AG04450 (cell line): ENCODE measurements at regions not wholly inside any gene's neighbourhood (a gene's known extent, or its start where the extent isn't known, plus 50 kb on each side); places are given as distances from the start of the nearest gene placed in this dataset.

Source experiments
- CTCF ChIA-PET: fragments of 300-600, 350-600 bp; formaldehyde crosslinking; extraction: SDS; loops from one replicate; lab custom pipeline; 2022; ENCODE audit warnings: antibody characterized with exemption, inconsistent platforms; lab: Charles Lee
- POLR2A ChIA-PET: fragments of 350-600 bp; formaldehyde crosslinking; extraction: SDS; loops from one replicate; lab custom pipeline; 2021; ENCODE audit warnings: antibody characterized with exemption, inconsistent platforms; lab: Yijun Ruan, JAX
- DNase-seq: peaks from one replicate; pipeline ENCODE4 v3.0.0-alpha.2; 2011; ENCODE audit warnings: low read depth, low spot score
- H3K27ac ChIP-seq: one replicate; pipeline ENCODE4 v1.5.1; 2012; ENCODE audit warnings: low read depth, low read length, control low read depth
- H3K27me3 ChIP-seq: one replicate; pipeline ENCODE4 v1.6.0; 2012; ENCODE audit warnings: low read length; ENCODE audit not compliant: control insufficient read depth, insufficient read depth
- H3K4me3 ChIP-seq: 2 replicates; pipeline ENCODE4 v1.5.1; 2011; ENCODE audit warnings: mild to moderate bottlenecking, low read depth, low read length, control low read depth
- H3K9me3 ChIP-seq: 2 replicates; pipeline ENCODE4 v1.5.1; 2012; ENCODE audit warnings: low read length; ENCODE audit not compliant: control insufficient read depth, insufficient read depth
- TF ChIP-seq, protein P1 (sequence below): IDR thresholded peaks from 2 replicates; pipeline ENCODE4 v1.5.1; 2011; ENCODE audit warnings: low read depth, low read length, control low read depth, inconsistent platforms

DNA sequence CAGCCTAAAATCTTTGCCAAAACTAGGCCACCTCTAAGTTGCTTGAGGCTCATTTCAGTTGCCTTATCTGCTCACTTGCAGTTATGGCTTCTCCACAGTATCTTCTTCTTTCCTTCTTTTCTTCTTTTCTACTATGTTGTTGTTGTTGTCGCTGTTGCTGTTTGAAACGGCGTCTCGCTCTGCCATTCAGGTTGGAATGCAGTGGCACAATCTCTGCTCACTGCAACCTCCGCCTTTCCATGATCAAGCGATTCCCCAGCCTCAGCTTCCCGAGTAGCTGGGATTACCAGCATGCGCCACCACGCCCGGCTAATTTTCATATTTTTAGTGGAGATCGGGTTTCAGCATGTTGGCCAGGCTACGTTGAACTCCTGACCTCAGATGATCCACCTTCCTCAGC, 210.8 kb upstream of the NR2F2 start:
- POLR2A ChIA-PET, result no interaction called here
- CTCF ChIA-PET, result interaction anchor here (0.6 kb wide), 1 partner anchor 34 kb away, joined by 3 read pairs; no protein-coding TSS in a partner anchor

GRCh38 chr15:96121086-96121920, 209.2 kb upstream of the NR2F2 start:
- ChIA-PET CTCF (no interaction called here), POLR2A (no interaction called here)
- TF ChIP-seq, protein P1, sequence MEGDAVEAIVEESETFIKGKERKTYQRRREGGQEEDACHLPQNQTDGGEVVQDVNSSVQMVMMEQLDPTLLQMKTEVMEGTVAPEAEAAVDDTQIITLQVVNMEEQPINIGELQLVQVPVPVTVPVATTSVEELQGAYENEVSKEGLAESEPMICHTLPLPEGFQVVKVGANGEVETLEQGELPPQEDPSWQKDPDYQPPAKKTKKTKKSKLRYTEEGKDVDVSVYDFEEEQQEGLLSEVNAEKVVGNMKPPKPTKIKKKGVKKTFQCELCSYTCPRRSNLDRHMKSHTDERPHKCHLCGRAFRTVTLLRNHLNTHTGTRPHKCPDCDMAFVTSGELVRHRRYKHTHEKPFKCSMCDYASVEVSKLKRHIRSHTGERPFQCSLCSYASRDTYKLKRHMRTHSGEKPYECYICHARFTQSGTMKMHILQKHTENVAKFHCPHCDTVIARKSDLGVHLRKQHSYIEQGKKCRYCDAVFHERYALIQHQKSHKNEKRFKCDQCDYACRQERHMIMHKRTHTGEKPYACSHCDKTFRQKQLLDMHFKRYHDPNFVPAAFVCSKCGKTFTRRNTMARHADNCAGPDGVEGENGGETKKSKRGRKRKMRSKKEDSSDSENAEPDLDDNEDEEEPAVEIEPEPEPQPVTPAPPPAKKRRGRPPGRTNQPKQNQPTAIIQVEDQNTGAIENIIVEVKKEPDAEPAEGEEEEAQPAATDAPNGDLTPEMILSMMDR, result no peak
- Histone ChIP-seq H3K27me3 (no peaks in the 10 kb centered on the region), H3K27ac (no peak overlapping the region), H3K4me3 (no peak overlapping the region), H3K9me3 (no peaks in the 10 kb centered on the region)
- DNase-seq, result no peak

More for the DNA sequence above, 210.8 kb upstream of the NR2F2 start:
- DNase-seq, result no peak
- no peaks in the 10 kb centered on the region for H3K27me3 ChIP-seq
- H3K27ac ChIP-seq, result no peak overlapping the region
- H3K4me3 ChIP-seq, result no peak overlapping the region
- TF ChIP-seq, protein P1, result no peak
- H3K9me3 ChIP-seq, result no peaks in the 10 kb centered on the region

- ChIA-PET POLR2A (interaction anchor here (0.7 kb wide), 1 partner anchor 278 kb away, joined by 4 read pairs; no protein-coding TSS in a partner anchor), CTCF (interaction anchor here (0.6 kb wide), 1 partner anchor 1692 kb away, joined by 5 read pairs; no protein-coding TSS in a partner anchor)
- no peak overlapping the region for H3K27ac ChIP-seq
- TF ChIP-seq, protein P1, result no peak
- no peak for DNase-seq
- no peaks in the 10 kb centered on the region for H3K9me3 ChIP-seq
- H3K27me3 ChIP-seq, result no peaks in the 10 kb centered on the region
- no peak overlapping the region for H3K4me3 ChIP-seq
These were observed 208.1 kb upstream of the NR2F2 start for GRCh38 chr15:96122077-96123027.

DNA sequence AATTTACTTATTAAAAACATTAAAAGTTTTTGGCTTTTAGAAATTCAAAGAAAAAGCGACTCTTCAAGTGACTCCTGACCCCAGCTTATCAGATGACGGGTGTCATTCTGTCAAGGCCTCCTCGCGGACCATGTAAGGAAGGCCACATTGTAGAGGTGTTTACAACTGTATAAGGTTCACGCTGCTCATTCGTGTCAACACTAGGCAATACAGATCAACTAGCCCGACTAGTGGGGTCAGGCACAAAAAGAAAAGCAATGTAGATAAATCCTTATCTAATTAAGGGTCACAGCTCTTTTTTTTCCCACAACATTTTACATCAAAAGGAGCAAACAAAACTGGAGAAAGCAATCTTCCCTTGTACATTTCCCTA, 207.5 kb upstream of the NR2F2 start:
- Histone ChIP-seq H3K9me3 (no peaks in the 10 kb centered on the region), H3K4me3 (no peak overlapping the region), H3K27me3 (no peaks in the 10 kb centered on the region), H3K27ac (no peak overlapping the region)
- TF ChIP-seq, protein P1, result no peak
- ChIA-PET CTCF (no interaction called here), POLR2A (interaction anchor here (0.6 kb wide), 1 partner anchor 8 kb away, joined by 4 read pairs; no protein-coding TSS in a partner anchor)
- no peak for DNase-seq
